ENCODE measurements at regions not wholly inside any gene's neighbourhood (a gene's known extent, or its start where the extent isn't known, plus 50 kb on each side); places are given as distances from the start of the nearest gene placed in this dataset.

DNA sequence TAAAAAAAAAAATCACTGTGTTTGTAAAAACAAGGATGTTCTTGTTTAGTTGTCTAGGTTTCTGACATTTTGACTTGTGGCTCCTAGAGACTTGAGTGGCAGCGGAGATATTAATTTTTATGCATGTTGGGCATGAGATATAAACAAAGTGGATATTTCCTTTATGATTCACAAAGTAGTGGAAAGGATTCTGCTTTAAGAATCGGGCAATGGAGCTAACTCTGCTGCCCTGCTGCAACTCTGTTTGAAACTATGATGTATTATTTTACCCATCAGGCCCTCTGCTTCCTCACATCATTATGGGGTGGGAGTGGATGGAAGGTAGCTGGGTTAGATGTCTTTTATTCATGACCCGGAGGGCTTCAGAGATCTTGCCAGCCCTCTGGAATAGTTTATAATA is 94.1 kb upstream of the CD180 start:
- Histone ChIP-seq H3K79me2 (ENCODE audit: control insufficient read depth, insufficient read depth, low read length) (no peaks in the 10 kb centered on the region), H3K9ac (replicated peaks; ENCODE audit: extremely low read depth, insufficient read depth, low read length) (no peak overlapping the region), H3K27me3 (ENCODE audit: control insufficient read depth in 2 of 2, insufficient read depth in 2 of 2, low read length in 2 of 2) (no peaks in the 10 kb centered on the region), H3K27ac (ENCODE audit: insufficient read depth, low read depth, low read length) (no peak overlapping the region), H3K9me1 (replicated peaks; ENCODE audit: control insufficient read depth, extremely low read depth, insufficient read depth, low read length) (no peaks in the 10 kb centered on the region), H3K36me3 (ENCODE audit: control insufficient read depth in 2 of 2, extremely low read depth in 1 of 2, insufficient read depth in 2 of 2, low read length in 2 of 2) (no peaks in the 10 kb centered on the region), H3K9me3 (replicated peaks; ENCODE audit: control insufficient read depth, insufficient read depth, low read length) (no peaks in the 10 kb centered on the region), H4K20me1 (replicated peaks; ENCODE audit: control insufficient read depth, extremely low read depth, insufficient read depth, low read length) (no peaks in the 10 kb centered on the region), H2AFZ (ENCODE audit: low read depth, low read length) (no peak overlapping the region), H3K4me2 (ENCODE audit: insufficient read depth, low read length) (no peak overlapping the region), H3K4me3 (replicated peaks in 1 of 3; ENCODE audit: insufficient read depth in 1 of 3, low read depth in 1 of 3, low read length in 3 of 3) (no peak overlapping the region), H3K4me1 (ENCODE audit: control insufficient read depth, extremely low read depth, insufficient read depth, low read length) (peaks cover 8% of the 10 kb centered on the region)
- intact Hi-C loops (cut with micrococcal nuclease) = no loop called here
- POLR2A ChIA-PET = no interaction called here
- BruUV-seq (replicated peaks) = no TSS peak
- dilution Hi-C loops (cut with MboI; ENCODE audit: extremely low pct_ligation_motif_present, low sequenced_read_pairs) = no loop called here
- DNase-seq (ENCODE audit: low read depth, low spot score) = no peak
- TF ChIP-seq, protein P1, sequence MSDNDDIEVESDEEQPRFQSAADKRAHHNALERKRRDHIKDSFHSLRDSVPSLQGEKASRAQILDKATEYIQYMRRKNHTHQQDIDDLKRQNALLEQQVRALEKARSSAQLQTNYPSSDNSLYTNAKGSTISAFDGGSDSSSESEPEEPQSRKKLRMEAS (IDR thresholded peaks at IDR 0.05; ENCODE audit: insufficient read depth, insufficient read length) = no peak
- TF ChIP-seq MYC (IDR thresholded peaks at IDR 0.05; ENCODE audit: low read depth, low read length) = no peak
- CTCF ChIA-PET = interaction anchor here (2.0 kb wide), 1 partner anchor 11 kb away, joined by 5 read pairs; no protein-coding TSS in a partner anchor
- FAIRE-seq = no peak

DNA sequence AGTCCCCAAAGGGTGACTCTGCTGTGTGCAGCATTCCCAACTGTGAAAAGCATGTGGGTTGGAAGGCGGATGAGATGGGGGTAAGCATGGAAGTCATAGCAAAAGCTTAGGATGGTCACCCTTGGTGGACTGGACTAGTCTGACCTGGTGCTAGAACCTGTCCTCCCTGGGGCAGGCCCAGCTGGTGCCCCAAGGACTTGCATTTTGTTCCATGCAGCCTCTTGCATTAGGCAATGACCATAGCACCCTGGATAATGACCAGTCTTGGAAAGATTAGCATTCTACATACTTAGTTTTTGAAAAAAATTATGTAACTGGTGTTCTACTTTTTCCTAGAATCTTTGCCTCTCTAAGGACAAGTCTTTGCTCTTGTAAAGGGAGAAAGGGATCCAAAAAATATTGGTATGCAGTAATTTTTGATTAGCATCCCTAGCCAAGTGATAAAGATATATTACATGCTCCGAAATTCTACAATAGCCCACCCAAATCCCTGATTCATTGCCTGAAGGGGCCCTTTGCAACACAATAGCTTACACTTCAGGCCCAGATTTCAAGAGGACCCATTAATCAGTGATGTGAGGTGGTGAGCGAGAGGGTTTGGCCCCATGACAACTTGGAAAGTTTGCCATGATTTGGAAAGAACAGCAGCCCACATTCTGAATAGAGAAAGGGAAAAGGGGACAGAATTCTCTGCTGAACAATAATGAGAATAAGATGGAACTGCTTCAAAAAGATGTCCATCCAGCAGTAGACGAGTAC is 93.3 kb upstream of the CD180 start:
- H3K27me3 ChIP-seq (ENCODE audit: control insufficient read depth in 2 of 2, insufficient read depth in 2 of 2, low read length in 2 of 2) = no peaks in the 10 kb centered on the region
- no peaks in the 10 kb centered on the region for H4K20me1 ChIP-seq (replicated peaks; ENCODE audit: control insufficient read depth, extremely low read depth, insufficient read depth, low read length)
- no peaks in the 10 kb centered on the region for H3K36me3 ChIP-seq (ENCODE audit: control insufficient read depth in 2 of 2, extremely low read depth in 1 of 2, insufficient read depth in 2 of 2, low read length in 2 of 2)
- H2AFZ ChIP-seq (ENCODE audit: low read depth, low read length) = no peak overlapping the region
- no peaks in the 10 kb centered on the region for H3K79me2 ChIP-seq (ENCODE audit: control insufficient read depth, insufficient read depth, low read length)
- BruUV-seq (replicated peaks) = no TSS peak
- no peaks in the 10 kb centered on the region for H3K9me1 ChIP-seq (replicated peaks; ENCODE audit: control insufficient read depth, extremely low read depth, insufficient read depth, low read length)
- no peak for TF ChIP-seq GATA2 (IDR thresholded peaks at IDR 0.05; ENCODE audit: insufficient read depth, insufficient read length, low read depth, low read length)
- TF ChIP-seq POLR2A (IDR thresholded peaks at IDR 0.05; ENCODE audit: low read depth, low read length) = no peak
- TF ChIP-seq FOS (IDR thresholded peaks at IDR 0.05; ENCODE audit: borderline replicate concordance, insufficient read depth, low read length) = no peak
- no peak for TF ChIP-seq JUN (IDR thresholded peaks at IDR 0.05; ENCODE audit: borderline replicate concordance, insufficient read depth, insufficient read length, low read depth)
- TF ChIP-seq EZH2 (IDR thresholded peaks at IDR 0.05; ENCODE audit: borderline replicate concordance, low read depth, low read length, severe bottlenecking) = no peak
- TF ChIP-seq POLR2AphosphoS5 (IDR thresholded peaks at IDR 0.05; ENCODE audit: insufficient read depth, low read depth, low read length) = no peak
- TF ChIP-seq, protein P2, sequence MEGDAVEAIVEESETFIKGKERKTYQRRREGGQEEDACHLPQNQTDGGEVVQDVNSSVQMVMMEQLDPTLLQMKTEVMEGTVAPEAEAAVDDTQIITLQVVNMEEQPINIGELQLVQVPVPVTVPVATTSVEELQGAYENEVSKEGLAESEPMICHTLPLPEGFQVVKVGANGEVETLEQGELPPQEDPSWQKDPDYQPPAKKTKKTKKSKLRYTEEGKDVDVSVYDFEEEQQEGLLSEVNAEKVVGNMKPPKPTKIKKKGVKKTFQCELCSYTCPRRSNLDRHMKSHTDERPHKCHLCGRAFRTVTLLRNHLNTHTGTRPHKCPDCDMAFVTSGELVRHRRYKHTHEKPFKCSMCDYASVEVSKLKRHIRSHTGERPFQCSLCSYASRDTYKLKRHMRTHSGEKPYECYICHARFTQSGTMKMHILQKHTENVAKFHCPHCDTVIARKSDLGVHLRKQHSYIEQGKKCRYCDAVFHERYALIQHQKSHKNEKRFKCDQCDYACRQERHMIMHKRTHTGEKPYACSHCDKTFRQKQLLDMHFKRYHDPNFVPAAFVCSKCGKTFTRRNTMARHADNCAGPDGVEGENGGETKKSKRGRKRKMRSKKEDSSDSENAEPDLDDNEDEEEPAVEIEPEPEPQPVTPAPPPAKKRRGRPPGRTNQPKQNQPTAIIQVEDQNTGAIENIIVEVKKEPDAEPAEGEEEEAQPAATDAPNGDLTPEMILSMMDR (IDR thresholded peaks at IDR 0.05; ENCODE audit: extremely low read depth in 1 of 2, insufficient read depth in 1 of 2, low read depth in 1 of 2, low read length in 2 of 2) = no peak
- TF ChIP-seq, protein P1 (IDR thresholded peaks at IDR 0.05; ENCODE audit: insufficient read depth, insufficient read length) = no peak
- TF ChIP-seq MYC (IDR thresholded peaks at IDR 0.05; ENCODE audit: low read depth, low read length) = no peak
- no peak overlapping the region for H3K27ac ChIP-seq (ENCODE audit: insufficient read depth, low read depth, low read length)
- no peak for FAIRE-seq
- POLR2A ChIA-PET = no interaction called here
- no peak for DNase-seq (ENCODE audit: low read depth, low spot score)
- peaks cover 9% of the 10 kb centered on the region for H3K4me1 ChIP-seq (ENCODE audit: control insufficient read depth, extremely low read depth, insufficient read depth, low read length)
- no peak overlapping the region for H3K4me2 ChIP-seq (ENCODE audit: insufficient read depth, low read length)
- H3K4me3 ChIP-seq (replicated peaks in 1 of 3; ENCODE audit: insufficient read depth in 1 of 3, low read depth in 1 of 3, low read length in 3 of 3) = no peak overlapping the region
- CTCF ChIA-PET = interaction anchor here (1.4 to 2.0 kb wide), 2 partner anchors 12 to 44 kb away, joined by 4 to 5 read pairs; no protein-coding TSS in a partner anchor
- dilution Hi-C loops (cut with MboI; ENCODE audit: extremely low pct_ligation_motif_present, low sequenced_read_pairs) (no loop called here), intact Hi-C loops (cut with micrococcal nuclease) (no loop called here)
- H3K9me3 ChIP-seq (replicated peaks; ENCODE audit: control insufficient read depth, insufficient read depth, low read length) = no peaks in the 10 kb centered on the region
- no peak overlapping the region for H3K9ac ChIP-seq (replicated peaks; ENCODE audit: extremely low read depth, insufficient read depth, low read length)

Data from endothelial cell of umbilical vein (primary cell).